Nephron progenitor cell (in vitro differentiated cells): ENCODE measurements at regions not wholly inside any gene's neighbourhood (a gene's known extent, or its start where the extent isn't known, plus 50 kb on each side); places are given as distances from the start of the nearest gene placed in this dataset.
"Not testable (repeated sequence)": the region's sequence is repeated elsewhere in the genome, so short reads cannot be mapped to it uniquely, and the experiment has no call there.

Source experiments
- DNase-seq: peaks from one replicate; pipeline ENCODE4 v3.0.0; 2021
- H3K27ac Mint-ChIP-seq: 2 replicates; pipeline ENCODE4 v1.8.0; 2021; ENCODE audit warnings: mild to moderate bottlenecking, moderate library complexity, mixed read lengths
- H3K27me3 Mint-ChIP-seq: 2 replicates; pipeline ENCODE4 v1.8.0; 2021; ENCODE audit warnings: mild to moderate bottlenecking, low read depth, mixed read lengths; ENCODE audit not compliant: poor library complexity
- H3K36me3 Mint-ChIP-seq: 2 replicates; pipeline ENCODE4 v1.8.0; 2021; ENCODE audit warnings: low read depth, mixed read lengths
- H3K4me1 Mint-ChIP-seq: 2 replicates; pipeline ENCODE4 v1.8.0; 2021; ENCODE audit warnings: mixed read lengths
- H3K4me3 Mint-ChIP-seq: 2 replicates; pipeline ENCODE4 v1.8.0; 2021; ENCODE audit warnings: mild to moderate bottlenecking, moderate library complexity, mixed read lengths
- H3K9me3 Mint-ChIP-seq: 2 replicates; pipeline ENCODE4 v1.8.0; 2021; ENCODE audit warnings: mild to moderate bottlenecking, moderate library complexity, mixed read lengths
- CTCF ChIP-seq: fragments of 200-600 bp; sonication (generic); IDR thresholded peaks from 2 replicates; pipeline ENCODE4 v1.5.0; 2021; ENCODE audit warnings: antibody characterized with exemption

GRCh38 chr7:156012412-156012811 lies 200.1 kb upstream of the SHH start:
- TF ChIP-seq CTCF = no peak
- Mint-ChIP-seq H3K27ac (no peak overlapping the region), H3K4me3 (no peak overlapping the region), H3K36me3 (no peaks in the 10 kb centered on the region), H3K9me3 (peaks cover 29% of the 10 kb centered on the region), H3K27me3 (no peaks in the 10 kb centered on the region), H3K4me1 (no peaks in the 10 kb centered on the region)
- DNase-seq = no peak

- no peak for TF ChIP-seq CTCF
- Mint-ChIP-seq H3K4me3 (no peak overlapping the region), H3K9me3 (peaks cover 29% of the 10 kb centered on the region), H3K4me1 (no peaks in the 10 kb centered on the region), H3K36me3 (no peaks in the 10 kb centered on the region), H3K27me3 (peaks cover 5% of the 10 kb centered on the region), H3K27ac (no peak overlapping the region)
- DNase-seq = no peak
These were observed 197.3 kb upstream of the SHH start for GRCh38 chr7:156009569-156009968.

DNA sequence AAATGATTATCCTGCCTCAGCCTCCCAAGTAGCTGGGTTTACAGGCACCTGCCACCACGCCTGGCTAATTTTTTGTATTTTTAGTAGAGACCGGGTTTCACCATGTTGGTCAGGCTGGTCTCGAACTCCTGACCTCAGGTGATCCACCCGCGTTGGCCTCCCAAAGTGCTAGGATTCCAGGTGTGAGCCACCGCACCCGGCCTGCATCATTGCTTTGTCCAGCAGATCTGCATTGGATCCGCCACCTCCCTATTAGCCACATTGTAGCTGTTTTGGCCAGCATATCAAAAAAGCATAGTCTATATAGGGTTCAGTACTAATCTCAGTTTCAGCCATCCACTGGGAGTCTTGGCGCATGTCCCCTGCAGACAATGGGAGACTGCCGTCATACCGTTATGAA lies 194.6 kb upstream of the SHH start:
- H3K27me3 Mint-ChIP-seq, H3K4me1 Mint-ChIP-seq, H3K4me3 Mint-ChIP-seq, H3K36me3 Mint-ChIP-seq, DNase-seq, H3K27ac Mint-ChIP-seq: not testable (repeated sequence)
- peaks cover 23% of the 10 kb centered on the region for H3K9me3 Mint-ChIP-seq

- H3K27me3 Mint-ChIP-seq = peaks cover 9% of the 10 kb centered on the region
- no peak overlapping the region for H3K27ac Mint-ChIP-seq
These were observed 193.8 kb upstream of the SHH start for GRCh38 chr7:156006024-156006423.

GRCh38 chr7:156005202-156005691 lies 193.0 kb upstream of the SHH start:
- TF ChIP-seq CTCF = no peak
- H3K27ac Mint-ChIP-seq = peak overlapping the region; percentile 45
- no peak for DNase-seq
- H3K27me3 Mint-ChIP-seq = peaks cover 13% of the 10 kb centered on the region
- H3K36me3 Mint-ChIP-seq = no peaks in the 10 kb centered on the region
- peaks cover 5% of the 10 kb centered on the region for H3K4me1 Mint-ChIP-seq
- no peak overlapping the region for H3K4me3 Mint-ChIP-seq
- H3K9me3 Mint-ChIP-seq = peaks cover 13% of the 10 kb centered on the region

More at GRCh38 chr7:156006024-156006423, 193.8 kb upstream of the SHH start:
- no peak for DNase-seq
- Mint-ChIP-seq H3K36me3 (no peaks in the 10 kb centered on the region), H3K9me3 (peaks cover 18% of the 10 kb centered on the region), H3K4me1 (peaks cover 5% of the 10 kb centered on the region), H3K4me3 (no peak overlapping the region)
- TF ChIP-seq CTCF = no peak

GRCh38 chr7:156004265-156005201 lies 192.3 kb upstream of the SHH start:
- DNase-seq = no peak
- Mint-ChIP-seq H3K9me3 (peaks cover 6% of the 10 kb centered on the region), H3K4me3 (no peak overlapping the region), H3K4me1 (peaks cover 5% of the 10 kb centered on the region), H3K27ac (no peak overlapping the region), H3K36me3 (no peaks in the 10 kb centered on the region), H3K27me3 (peaks cover 13% of the 10 kb centered on the region)
- no peak for TF ChIP-seq CTCF
